ENCODE measurements at regions not wholly inside any gene's neighbourhood (a gene's known extent, or its start where the extent isn't known, plus 50 kb on each side); places are given as distances from the start of the nearest gene placed in this dataset.
"Not testable (repeated sequence)": the region's sequence is repeated elsewhere in the genome, so short reads cannot be mapped to it uniquely, and the experiment has no call there.

DNA sequence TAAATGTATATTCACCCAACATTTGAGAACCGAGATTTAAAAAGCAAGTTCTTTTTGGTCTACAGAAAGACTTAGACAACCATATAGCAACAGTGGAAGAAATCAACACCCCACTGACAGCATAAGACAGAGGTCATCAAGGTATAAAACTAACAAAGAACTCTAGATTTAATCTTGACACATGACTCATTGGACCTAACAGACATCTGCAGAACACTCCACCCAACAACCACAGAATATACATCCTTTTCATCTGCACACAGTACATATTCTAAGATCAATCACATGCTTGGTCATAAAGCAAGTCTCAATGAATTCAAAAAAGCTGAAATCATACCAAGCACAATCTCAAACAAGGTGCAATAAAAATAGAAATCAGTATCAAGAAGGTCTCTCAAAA lies 65.8 kb downstream of the SPIN4 start:
- no peak for DNase-seq

- no peak for DNase-seq
Measured at GRCh38 chrX:63284659-63285058, 66.5 kb downstream of the SPIN4 start.

DNA sequence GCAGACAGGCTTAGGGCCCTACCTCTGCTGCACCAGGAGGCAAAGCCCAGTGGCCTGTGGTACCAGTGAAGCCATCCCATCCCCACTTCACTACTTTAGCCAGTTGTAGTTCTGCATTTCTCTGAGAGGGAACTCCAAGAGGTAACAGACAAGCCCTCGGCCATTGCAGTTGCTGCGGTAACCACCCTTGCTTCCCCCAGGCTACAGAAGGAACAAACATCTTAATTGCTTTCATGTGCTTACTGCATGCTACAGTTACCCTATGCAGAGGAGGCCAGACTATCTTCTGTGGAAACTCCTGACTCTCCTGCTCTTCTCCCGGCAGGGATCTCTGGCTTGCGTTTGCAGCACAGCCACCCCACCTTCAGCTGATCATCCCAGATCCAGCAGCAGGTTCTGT lies 67.8 kb downstream of the SPIN4 start:
- DNase-seq = no peak

DNA sequence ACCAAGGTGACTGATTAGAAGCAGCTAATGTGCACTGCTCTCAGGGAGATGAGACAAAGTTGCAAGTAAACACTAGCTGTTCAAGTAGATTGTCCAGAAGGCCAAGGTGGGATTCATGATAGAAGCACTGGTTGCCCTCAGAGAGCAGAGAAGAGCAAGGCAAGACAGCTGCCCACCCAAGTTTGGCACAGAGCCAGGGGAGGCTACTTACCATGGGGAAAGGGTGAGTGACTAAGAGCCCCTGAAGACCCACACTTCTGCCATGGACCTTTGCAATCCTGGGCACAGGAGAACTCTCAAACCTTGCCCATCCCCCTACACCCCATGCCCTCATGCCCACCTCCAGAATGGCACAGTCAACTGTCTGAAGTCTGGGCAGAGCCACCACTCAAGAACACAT lies 68.3 kb downstream of the SPIN4 start:
- DNase-seq = no peak

- DNase-seq = no peak
Measured at GRCh38 chrX:63282077-63282476, 69.1 kb downstream of the SPIN4 start.

DNA sequence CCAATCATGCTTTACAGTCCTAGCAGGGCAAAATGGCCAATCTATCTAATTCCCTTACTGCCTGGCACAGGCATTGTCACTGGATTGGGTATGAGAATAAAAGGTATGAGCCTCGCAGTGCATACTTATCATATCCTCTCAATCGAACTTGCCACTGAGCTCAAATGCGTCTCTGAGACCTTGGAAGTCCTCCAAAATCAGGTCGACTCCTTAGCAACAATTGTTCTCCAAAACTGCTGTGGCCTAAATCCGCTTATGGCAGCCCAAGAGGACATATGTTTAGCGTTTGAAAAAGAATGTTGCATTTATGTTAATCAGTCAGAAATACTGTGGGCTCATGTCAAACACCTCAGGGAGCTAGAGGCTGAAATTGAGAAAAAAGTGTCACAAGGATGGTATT lies 69.7 kb downstream of the SPIN4 start:
- DNase-seq = no peak

DNA sequence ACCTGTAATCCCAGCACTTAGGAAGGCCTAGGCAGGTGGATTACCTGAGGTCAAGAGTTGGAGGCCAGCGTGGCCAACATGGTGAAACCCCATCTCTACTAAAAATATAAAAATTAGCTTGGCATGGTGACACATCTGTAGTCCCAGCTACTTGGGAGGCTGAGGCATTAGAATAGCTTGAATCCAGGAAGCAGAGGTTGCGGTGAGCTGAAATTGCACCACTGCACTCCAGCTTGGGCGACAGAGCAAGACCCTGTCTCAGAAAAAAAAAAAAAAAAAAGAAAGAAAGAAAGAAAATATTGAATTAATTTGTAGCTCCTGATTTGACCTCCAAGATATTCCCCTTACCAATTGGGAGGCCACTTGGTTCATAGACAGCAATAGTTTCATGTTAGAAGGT lies 73.7 kb downstream of the SPIN4 start:
- DNase-seq = not testable (repeated sequence)

DNA sequence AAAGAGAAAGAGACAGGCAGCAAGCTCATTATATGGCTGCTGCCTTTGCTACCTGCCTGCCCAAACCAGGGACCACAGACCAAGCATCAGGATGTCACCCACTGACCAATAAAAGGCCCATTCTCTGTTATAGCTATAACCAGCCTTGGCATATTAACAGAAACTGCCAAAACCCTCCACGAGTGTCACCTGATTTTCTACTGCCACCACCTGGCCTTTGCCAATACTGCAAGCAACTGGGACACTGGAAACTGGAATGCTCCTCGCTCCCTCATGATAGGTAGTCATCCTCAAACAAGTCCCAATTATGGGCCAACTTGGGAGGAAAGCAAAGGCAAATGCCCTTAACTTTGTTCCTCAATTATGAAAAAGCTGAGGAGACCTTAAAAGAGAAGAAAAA lies 76.0 kb downstream of the SPIN4 start:
- DNase-seq = no peak

GRCh38 chrX:63270873-63271272 lies 80.3 kb downstream of the SPIN4 start:
- DNase-seq = no peak

DNA sequence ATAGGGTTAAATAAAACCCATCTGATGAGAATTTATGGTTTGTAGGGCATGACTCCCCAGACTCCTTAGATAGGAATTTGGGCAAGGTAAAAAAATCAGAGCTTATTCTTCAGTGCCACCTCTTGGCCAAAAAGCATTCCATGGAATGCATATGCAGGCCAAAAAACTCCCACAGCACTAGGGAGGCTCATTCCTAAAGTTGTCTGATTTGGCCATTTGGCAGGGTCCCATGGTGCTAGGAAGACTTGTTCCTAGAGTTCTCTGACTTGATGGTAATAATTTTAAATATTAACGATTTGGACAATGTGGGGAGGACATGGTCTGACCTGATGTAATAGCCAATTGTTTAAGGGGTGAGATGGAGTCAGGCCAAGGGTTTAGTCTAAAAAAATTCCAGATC lies 93.0 kb downstream of the SPIN4 start:
- no peak for DNase-seq

GRCh38 chrX:63250253-63250868 lies 100.8 kb downstream of the SPIN4 start:
- no peak for DNase-seq

DNA sequence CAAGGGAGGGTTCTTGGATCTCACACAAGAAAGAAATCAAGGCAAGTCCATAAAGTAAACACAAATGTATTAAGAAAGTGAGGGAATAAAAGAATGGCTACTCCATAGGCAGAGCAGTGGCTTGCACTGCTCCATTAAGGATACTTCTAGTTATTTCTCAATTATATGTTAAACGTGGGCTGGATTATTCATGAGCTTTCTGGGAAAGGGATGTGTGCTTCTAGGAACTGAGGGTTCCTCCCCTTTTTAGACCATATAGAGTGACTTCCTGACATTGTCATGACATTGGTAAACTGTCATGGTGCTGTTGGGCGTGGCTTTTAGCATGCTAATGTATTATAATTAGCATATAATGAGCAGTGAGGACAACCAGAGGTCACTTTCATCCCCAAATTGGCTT lies 108.4 kb downstream of the SPIN4 start:
- not testable (repeated sequence) for DNase-seq

GRCh38 chrX:63235963-63236362 lies 115.2 kb downstream of the SPIN4 start:
- DNase-seq = not testable (repeated sequence)

DNA sequence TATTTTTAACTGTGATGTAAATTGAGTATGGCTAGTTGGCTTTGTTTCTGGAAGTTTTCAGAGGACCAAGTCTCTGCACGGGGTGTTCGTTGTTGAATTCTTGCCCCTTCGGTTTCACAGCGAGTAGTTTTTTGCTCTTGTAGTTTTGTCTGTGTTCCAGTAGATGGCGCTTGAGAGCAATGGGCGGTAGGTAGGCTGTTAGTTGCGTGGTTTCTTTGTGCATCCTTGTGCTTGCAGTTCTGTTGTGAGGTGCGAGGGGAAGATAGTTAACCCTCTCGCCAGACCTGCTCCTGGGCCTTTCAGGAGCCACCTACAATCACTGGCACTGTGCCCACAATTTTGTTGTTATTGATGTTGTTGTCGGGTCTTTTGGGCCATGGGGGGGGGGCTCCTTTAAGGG lies 118.1 kb downstream of the SPIN4 start:
- DNase-seq = not testable (repeated sequence)

DNA sequence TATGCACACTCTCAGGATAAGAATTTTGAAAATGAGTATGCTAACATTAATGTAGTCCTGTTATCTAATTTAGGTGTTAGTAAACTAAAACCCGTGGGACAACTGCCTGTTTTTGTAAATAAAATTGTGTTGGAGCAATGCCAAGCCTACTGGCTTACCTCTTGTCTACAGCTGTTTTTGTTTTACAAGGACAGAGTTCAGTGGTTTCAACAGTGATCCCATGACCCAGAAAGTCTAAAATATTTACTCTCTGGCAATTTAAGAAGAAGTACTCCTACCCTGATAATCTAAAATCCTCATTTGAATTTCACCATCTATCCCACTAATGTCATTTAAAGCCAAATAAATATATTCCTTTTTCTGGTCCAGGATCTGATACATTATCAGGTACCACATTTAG lies 132.9 kb downstream of the SPIN4 start:
- not testable (repeated sequence) for DNase-seq

DNA sequence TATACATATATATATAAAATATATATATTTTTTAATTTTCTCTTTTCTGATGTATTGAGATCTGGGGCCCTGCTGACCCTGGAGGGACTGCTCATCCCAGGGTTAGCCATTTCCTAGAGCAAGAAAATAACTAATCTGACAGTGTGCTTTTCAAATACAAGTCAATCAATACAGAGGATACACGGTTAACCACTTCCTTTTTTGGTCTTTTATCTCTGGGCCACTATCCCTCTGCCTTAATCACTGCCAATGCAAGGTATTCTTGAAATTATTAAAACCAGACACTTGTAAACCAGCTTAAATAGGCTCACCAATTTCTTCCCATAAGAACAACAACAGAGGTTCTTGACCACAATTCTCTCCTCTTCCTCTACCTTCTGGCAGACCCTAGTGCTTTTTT lies 133.6 kb downstream of the SPIN4 start:
- DNase-seq = not testable (repeated sequence)

DNA sequence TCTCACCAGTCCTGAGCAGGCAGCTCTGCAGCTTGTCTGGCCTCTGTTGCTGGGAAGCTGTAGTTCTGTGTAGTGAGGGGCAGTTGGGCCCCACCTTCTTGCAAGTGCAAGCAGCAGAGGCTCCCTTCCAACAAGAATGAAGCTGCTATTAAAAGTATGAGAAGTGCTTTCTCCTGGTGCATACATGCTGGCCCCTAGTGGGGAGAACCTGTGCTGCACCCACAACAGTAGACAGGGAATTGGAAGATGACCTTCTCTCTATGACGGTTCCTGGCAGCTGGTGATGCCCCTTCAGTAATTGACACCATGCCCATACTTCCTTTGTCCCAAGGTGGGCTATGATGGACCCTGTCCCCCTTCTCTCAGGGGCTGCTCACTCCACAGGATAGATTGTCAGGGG lies 141.5 kb downstream of the SPIN4 start:
- not testable (repeated sequence) for DNase-seq

DNA sequence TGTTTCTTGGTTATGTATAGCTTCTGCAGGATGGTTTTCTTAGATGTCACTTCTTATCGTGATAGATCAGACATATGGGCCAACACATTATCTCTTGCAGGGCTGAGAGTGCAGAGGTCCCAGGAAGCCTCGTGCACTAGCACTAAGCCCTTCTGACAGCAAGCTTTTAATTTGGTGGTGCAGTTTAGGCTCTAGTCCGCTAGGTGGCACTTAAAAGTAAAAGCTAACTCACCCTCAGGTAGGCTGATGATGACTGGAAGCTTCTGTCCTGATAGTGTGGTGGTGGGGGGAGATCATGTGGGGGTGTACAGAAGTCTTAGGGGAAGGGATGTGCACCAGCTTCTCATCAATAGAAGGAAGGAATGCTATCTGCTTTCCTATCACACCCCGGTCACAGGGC lies 142.0 kb downstream of the SPIN4 start:
- DNase-seq = not testable (repeated sequence)

GRCh38 chrX:63204266-63205074 lies 146.7 kb downstream of the SPIN4 start:
- DNase-seq = not testable (repeated sequence)

DNA sequence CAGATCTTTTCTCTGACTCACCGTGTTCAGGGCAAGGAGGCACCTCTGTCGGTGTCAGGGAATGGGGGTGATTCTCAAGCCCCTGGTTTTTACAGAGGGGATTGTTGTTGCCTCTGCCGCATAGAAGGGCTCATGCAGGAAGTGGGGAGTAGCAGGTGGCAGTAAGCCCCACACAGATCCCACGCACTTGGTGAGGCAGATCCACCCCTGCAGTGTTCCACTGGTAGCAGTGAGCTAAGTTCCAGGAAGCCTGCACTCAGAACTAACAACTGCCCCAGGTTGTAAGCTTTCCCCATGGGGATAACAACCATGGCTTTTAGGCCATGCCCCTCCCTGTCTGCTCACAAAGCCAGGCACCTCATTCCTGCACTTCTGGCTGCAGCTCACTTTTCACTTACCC lies 149.1 kb downstream of the SPIN4 start:
- DNase-seq = not testable (repeated sequence)

DNA sequence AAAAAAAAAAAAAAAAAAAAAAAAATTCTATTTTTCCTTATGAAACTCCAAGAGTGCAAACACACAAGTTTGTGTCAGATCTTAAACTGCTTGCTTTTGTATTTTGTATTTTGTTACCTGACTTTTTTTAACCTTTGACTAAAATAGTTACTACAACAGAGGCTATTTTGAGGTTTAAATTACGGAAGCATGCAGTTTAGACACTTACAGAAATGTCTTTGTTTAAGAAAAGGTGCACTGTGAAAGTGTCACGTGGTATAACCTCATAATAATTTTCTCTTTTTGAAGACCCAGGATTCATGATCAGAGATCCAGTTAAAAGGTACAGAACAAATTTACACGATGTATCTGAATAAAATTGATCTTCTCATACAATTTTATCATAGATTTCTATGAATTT lies 152.4 kb downstream of the SPIN4 start:
- DNase-seq = not testable (repeated sequence)

DNA sequence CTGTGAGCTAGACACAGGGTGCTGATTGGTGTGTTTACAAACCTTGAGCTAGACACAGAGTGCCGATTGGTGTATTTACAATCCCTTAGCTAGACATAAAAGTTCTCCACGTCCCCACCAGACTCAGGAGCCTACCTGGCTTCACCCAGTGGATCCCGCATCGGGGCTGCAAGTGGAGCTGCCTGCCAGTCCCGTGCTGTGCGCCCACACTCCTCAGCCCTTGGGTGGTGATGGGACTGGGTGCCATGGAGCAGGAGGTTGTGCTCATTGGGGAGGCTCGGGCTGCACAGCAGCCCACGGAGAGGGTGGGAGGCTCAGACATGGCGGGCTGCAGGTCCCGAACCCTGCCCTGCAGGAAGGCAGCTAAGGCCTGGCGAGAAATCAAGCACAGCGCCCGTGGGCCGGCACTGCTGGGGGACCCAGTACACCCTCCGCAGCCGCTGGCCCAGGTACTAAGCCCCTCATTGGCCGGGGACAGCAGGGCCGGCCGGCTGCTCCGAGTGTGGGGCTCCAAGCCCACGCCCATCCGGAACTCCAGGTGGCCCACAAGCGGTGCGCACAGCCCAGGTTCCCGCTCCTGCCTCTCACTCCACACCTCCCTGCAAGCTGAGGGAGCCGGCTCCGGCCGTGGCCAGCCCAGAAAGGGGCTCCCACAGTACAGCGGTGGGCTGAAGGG lies 158.6 kb downstream of the SPIN4 start:
- DNase-seq = not testable (repeated sequence)

DNA sequence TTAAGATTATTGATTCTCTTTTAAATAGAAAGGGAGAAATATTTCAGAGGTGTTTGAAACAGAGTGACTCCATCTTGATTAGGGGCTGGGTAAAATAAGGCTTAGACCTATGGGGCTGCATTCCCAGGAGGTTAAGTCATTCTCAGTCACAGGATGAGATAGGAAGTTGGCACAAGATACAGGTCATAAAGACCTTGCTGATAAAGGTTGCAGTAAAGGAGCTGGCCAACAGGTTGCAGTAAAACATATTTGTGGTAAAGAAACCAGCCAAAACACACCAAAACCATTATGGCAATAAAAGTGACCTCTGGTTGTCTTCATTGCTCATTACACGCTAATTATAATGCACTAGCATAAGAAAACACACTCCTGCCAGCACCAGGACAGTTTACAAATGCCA lies 165.0 kb downstream of the SPIN4 start:
- DNase-seq = no peak

- not testable (repeated sequence) for DNase-seq
Measured at GRCh38 chrX:63179852-63180251, 171.3 kb downstream of the SPIN4 start.

All from NCI-H526 (cell line).